Type B pancreatic cell (in vitro differentiated cells): ENCODE measurements at regions not wholly inside any gene's neighbourhood (a gene's known extent, or its start where the extent isn't known, plus 50 kb on each side); places are given as distances from the start of the nearest gene placed in this dataset.

Experiments
- DNase-seq: peaks from one replicate; pipeline ENCODE4 v3.0.0; 2021; ENCODE audit warnings: mixed read lengths; ENCODE audit not compliant: unreplicated experiment; ENCODE audit errors: extremely low spot score
- H3K27ac Mint-ChIP-seq: 2 replicates; pipeline ENCODE4 v1.8.0; 2021; ENCODE audit warnings: mild to moderate bottlenecking, mixed read lengths
- H3K27me3 Mint-ChIP-seq: 2 replicates; pipeline ENCODE4 v1.8.0; 2021; ENCODE audit warnings: mixed read lengths
- H3K36me3 Mint-ChIP-seq: 2 replicates; pipeline ENCODE4 v1.8.0; 2021; ENCODE audit warnings: mixed read lengths
- H3K4me1 Mint-ChIP-seq: one replicate; pipeline ENCODE4 v1.8.0; 2021; ENCODE audit warnings: mixed read lengths; ENCODE audit not compliant: unreplicated experiment
- H3K4me3 Mint-ChIP-seq: 2 replicates; pipeline ENCODE4 v1.8.0; 2021; ENCODE audit warnings: mild to moderate bottlenecking, mixed read lengths
- H3K9me3 Mint-ChIP-seq: 2 replicates; pipeline ENCODE4 v1.8.0; 2021; ENCODE audit warnings: mixed read lengths
- CTCF ChIP-seq: fragments of 200-600 bp; sonication (generic); conservative IDR thresholded peaks from 2 replicates; pipeline ENCODE4 v1.5.0; 2021; ENCODE audit warnings: antibody characterized with exemption, mild to moderate bottlenecking
- microRNA-seq: library from miRNA; unstranded; fragments of <30 nt; microRNA quantifications from one replicate; pipeline ENCODE4, GENCODE V29; 2020

DNA sequence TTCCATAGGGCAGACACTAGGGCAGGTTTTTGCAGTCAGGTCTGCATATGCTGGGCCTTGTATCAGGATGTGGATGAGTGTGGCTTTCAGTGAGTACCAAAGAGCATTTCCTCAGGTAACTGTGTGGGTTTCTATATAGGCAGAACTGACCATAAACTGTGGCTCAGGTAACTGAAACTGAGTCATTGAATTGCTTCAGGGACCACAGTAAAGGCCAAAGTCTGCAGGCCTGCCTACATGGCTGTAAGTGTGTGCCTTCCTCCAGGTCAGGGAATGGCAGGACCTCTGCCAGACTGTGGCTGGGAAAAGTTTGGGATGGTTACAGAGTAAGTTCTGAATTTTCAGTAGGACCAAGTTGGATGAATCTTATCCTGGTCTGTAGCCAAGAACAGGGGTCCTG is 85.6 kb downstream of the ZNF486 start:
- H3K4me3 Mint-ChIP-seq, result no peak overlapping the region
- no peak for DNase-seq
- no peak for TF ChIP-seq CTCF
- no peaks in the 10 kb centered on the region for H3K9me3 Mint-ChIP-seq
- no peak overlapping the region for H3K27ac Mint-ChIP-seq
- H3K36me3 Mint-ChIP-seq, result no peaks in the 10 kb centered on the region
- H3K4me1 Mint-ChIP-seq, result peaks cover 2% of the 10 kb centered on the region
- H3K27me3 Mint-ChIP-seq, result no peaks in the 10 kb centered on the region

DNA sequence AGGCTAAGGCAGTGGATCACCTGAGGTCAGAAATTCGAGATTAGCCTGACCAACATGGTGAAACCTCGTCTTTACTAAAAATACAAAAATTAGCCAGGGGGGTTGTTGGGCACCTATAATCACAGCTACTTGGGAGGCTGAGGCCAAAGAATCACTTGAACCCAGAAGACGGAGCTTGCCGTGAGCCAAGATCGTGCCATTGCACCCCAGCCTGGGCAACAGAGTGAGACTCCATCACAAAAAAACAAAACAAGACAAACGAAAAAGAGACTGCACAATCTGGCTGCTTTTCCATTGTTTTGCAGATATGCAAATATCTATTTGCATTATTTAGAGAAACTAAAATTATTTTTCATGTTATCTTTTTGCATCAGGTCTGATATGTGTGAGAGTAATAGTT is 83.6 kb downstream of the ZNF486 start:
- no peaks in the 10 kb centered on the region for H3K27me3 Mint-ChIP-seq
- no peaks in the 10 kb centered on the region for H3K36me3 Mint-ChIP-seq
- no peak overlapping the region for H3K27ac Mint-ChIP-seq
- H3K9me3 Mint-ChIP-seq, result no peaks in the 10 kb centered on the region
- peaks cover 11% of the 10 kb centered on the region for H3K4me1 Mint-ChIP-seq
- H3K4me3 Mint-ChIP-seq, result no peak overlapping the region
- TF ChIP-seq CTCF, result no peak
- no peak for DNase-seq

GRCh38 chr19:20250121-20250520 is 83.1 kb downstream of the ZNF486 start:
- Mint-ChIP-seq H3K4me3 (no peak overlapping the region), H3K9me3 (no peaks in the 10 kb centered on the region), H3K27ac (no peak overlapping the region), H3K27me3 (no peaks in the 10 kb centered on the region), H3K36me3 (no peaks in the 10 kb centered on the region), H3K4me1 (peaks cover 11% of the 10 kb centered on the region)
- no peak for DNase-seq
- no peak for TF ChIP-seq CTCF

Small RNA genes lying in the stretch of these regions (microRNA-seq; reads per million reads assigned to microRNA genes)
- 18.5 reads per million, percentile 41 among the genes with 10 or more reads in this experiment for gene MIR1270
